HG03354 (cell line): ENCODE measurements at regions not wholly inside any gene's neighbourhood (a gene's known extent, or its start where the extent isn't known, plus 50 kb on each side); places are given as distances from the start of the nearest gene placed in this dataset.
A peak's percentile ranks its signal among the peaks of the same experiment; 100 is the strongest.

ENCODE experiments used
- ATAC-seq: cut with Tn5 transposase; IDR thresholded peaks from one replicate; pipeline ENCODE4 v1.9.1; 2021; ENCODE audit warnings: mild to moderate bottlenecking; ENCODE audit not compliant: unreplicated experiment, poor library complexity, severe bottlenecking

GRCh38 chr2:44825702-44826101 lies 115.8 kb upstream of the SIX3 start:
- peak; percentile 89 for ATAC-seq

GRCh38 chr2:44826601-44827000 lies 114.9 kb upstream of the SIX3 start:
- ATAC-seq, result no peak

- ATAC-seq, result no peak
These were observed 111.7 kb upstream of the SIX3 start for GRCh38 chr2:44829771-44830170.

GRCh38 chr2:44833171-44834069 lies 108.1 kb upstream of the SIX3 start:
- ATAC-seq, result peak; percentile 60

GRCh38 chr2:44834656-44835055 lies 106.8 kb upstream of the SIX3 start:
- ATAC-seq, result no peak

- ATAC-seq, result no peak
These were observed 105.3 kb upstream of the SIX3 start for GRCh38 chr2:44836174-44836573.

- no peak for ATAC-seq
These were observed 104.6 kb upstream of the SIX3 start for GRCh38 chr2:44836916-44837315.

GRCh38 chr2:44838116-44838790 lies 103.2 kb upstream of the SIX3 start:
- ATAC-seq, result no peak

GRCh38 chr2:44839370-44839769 lies 102.1 kb upstream of the SIX3 start:
- no peak for ATAC-seq

GRCh38 chr2:44839771-44840502 lies 101.6 kb upstream of the SIX3 start:
- ATAC-seq, result no peak

- ATAC-seq, result no peak
These were observed 101.0 kb upstream of the SIX3 start for GRCh38 chr2:44840503-44840850.

- ATAC-seq, result no peak
These were observed 98.4 kb upstream of the SIX3 start for GRCh38 chr2:44843086-44843485.

- ATAC-seq, result no peak
These were observed 97.7 kb upstream of the SIX3 start for GRCh38 chr2:44843641-44844310.

GRCh38 chr2:44844651-44845270 lies 96.7 kb upstream of the SIX3 start:
- ATAC-seq, result no peak

- no peak for ATAC-seq
These were observed 93.5 kb upstream of the SIX3 start for GRCh38 chr2:44848026-44848425.

- no peak for ATAC-seq
These were observed 91.5 kb upstream of the SIX3 start for GRCh38 chr2:44850016-44850415.

- ATAC-seq, result no peak
These were observed 90.0 kb upstream of the SIX3 start for GRCh38 chr2:44851518-44851917.

- ATAC-seq, result no peak
These were observed 88.9 kb upstream of the SIX3 start for GRCh38 chr2:44852594-44852993.

- no peak for ATAC-seq
These were observed 82.2 kb upstream of the SIX3 start for GRCh38 chr2:44859337-44859736.

- no peak for ATAC-seq
These were observed 75.3 kb upstream of the SIX3 start for GRCh38 chr2:44866152-44866551.
